Tibial artery (tissue), 4 donors: ENCODE measurements at regions not wholly inside any gene's neighbourhood (a gene's known extent, or its start where the extent isn't known, plus 50 kb on each side); places are given as distances from the start of the nearest gene placed in this dataset.

Experiments
- DNase-seq, 2 donors: peaks; one replicate each; pipeline ENCODE4 v3.0.0-alpha.2; 2019
- H3K27ac ChIP-seq, 2 donors: fragments of 200-600 bp; sonication (generic) in 1 of 2; 1 replicate in 1 of 2; 2 replicates in 1 of 2; pipeline ENCODE4 v1.5.1; 2018 to 2019; ENCODE audit warnings: mild to moderate bottlenecking in 1 of 2
- H3K27me3 ChIP-seq, 2 donors: fragments of 200-600 bp; sonication (generic) in 1 of 2; one replicate each; pipeline versions ENCODE4 v1.5.1 to v1.6.0; 2016 to 2019
- H3K36me3 ChIP-seq, 3 donors: fragments of 200-600 bp; sonication (generic) in 2 of 3; one replicate each; pipeline ENCODE4 v1.5.1; 2016 to 2019; ENCODE audit warnings: mild to moderate bottlenecking in 2 of 3
- H3K4me1 ChIP-seq, 4 donors: fragments of 200-600 bp; sonication (generic) in 2 of 4; 1 replicate in 3 of 4; 2 replicates in 1 of 4; pipeline ENCODE4 v1.5.1; 2016 to 2019
- H3K4me3 ChIP-seq, 2 donors: fragments of 200-600 bp; sonication (generic) in 1 of 2; 1 replicate in 1 of 2; 2 replicates in 1 of 2; pipeline ENCODE4 v1.5.1; 2018 to 2019; ENCODE audit warnings: mild to moderate bottlenecking in 2 of 2
- H3K9me3 ChIP-seq, 3 donors: fragments of 200-600 bp; sonication (generic) in 1 of 3; one replicate each; pipeline ENCODE4 v1.5.1; 2016 to 2019
- CTCF ChIP-seq, 2 experiments: fragments of 200-600 bp in 1 of 2; fragments of 450-650 bp in 1 of 2; IDR thresholded peaks; one replicate each; pipeline ENCODE4 v1.5.1; 2017 to 2019; ENCODE audit warnings: antibody characterized with exemption in 2 of 2, mild to moderate bottlenecking in 1 of 2, moderate library complexity in 1 of 2
- intact Hi-C: fragments of 100-400 bp; cut with DNase I; formaldehyde crosslinking; loops from one replicate; pipeline ENCODE4 v1.15.0; 2023; ENCODE audit warnings: low total_unique reads

GRCh38 chr4:111449657-111450056, 695.6 kb upstream of the FAM241A start:
- no peak for TF ChIP-seq CTCF (IDR thresholded peaks at IDR 0.05)
- intact Hi-C loops: no loop called here
- Histone ChIP-seq H3K9me3 (no peaks in the 10 kb centered on the region), H3K27ac (no peak overlapping the region), H3K4me3 (no peak overlapping the region), H3K27me3 (no peaks in the 10 kb centered on the region), H3K36me3 (no peaks in the 10 kb centered on the region), H3K4me1 (no peaks in the 10 kb centered on the region)
- DNase-seq: no peak

- no peaks in the 10 kb centered on the region for H3K4me1 ChIP-seq
- H3K36me3 ChIP-seq: no peaks in the 10 kb centered on the region
- no peak overlapping the region for H3K4me3 ChIP-seq
- TF ChIP-seq CTCF (IDR thresholded peaks at IDR 0.05): no peak
- no peak for DNase-seq
- no peak overlapping the region for H3K27ac ChIP-seq
- intact Hi-C loops: no loop called here
- no peaks in the 10 kb centered on the region for H3K27me3 ChIP-seq
- H3K9me3 ChIP-seq: no peaks in the 10 kb centered on the region
These were observed 694.4 kb upstream of the FAM241A start for GRCh38 chr4:111450867-111451266.

- no peaks in the 10 kb centered on the region for H3K4me1 ChIP-seq
- no peak overlapping the region for H3K4me3 ChIP-seq
- H3K27ac ChIP-seq: no peak overlapping the region
- no peaks in the 10 kb centered on the region for H3K9me3 ChIP-seq
- no peaks in the 10 kb centered on the region for H3K36me3 ChIP-seq
- no peak for DNase-seq
- no peak for TF ChIP-seq CTCF (IDR thresholded peaks at IDR 0.05)
- intact Hi-C loops: no loop called here
- H3K27me3 ChIP-seq: no peaks in the 10 kb centered on the region
These were observed 692.0 kb upstream of the FAM241A start for GRCh38 chr4:111453216-111453615.

- Histone ChIP-seq H3K4me3 (no peak overlapping the region), H3K27ac (no peak overlapping the region), H3K27me3 (no peaks in the 10 kb centered on the region), H3K9me3 (no peaks in the 10 kb centered on the region), H3K36me3 (no peaks in the 10 kb centered on the region), H3K4me1 (no peaks in the 10 kb centered on the region)
- intact Hi-C loops: no loop called here
- no peak for TF ChIP-seq CTCF (IDR thresholded peaks at IDR 0.05)
- no peak for DNase-seq
These were observed 690.3 kb upstream of the FAM241A start for GRCh38 chr4:111454961-111455360.

- Histone ChIP-seq H3K9me3 (peaks cover 0 to 6% (median 0%) of the 10 kb centered on the region in 3 donors), H3K27me3 (no peaks in the 10 kb centered on the region), H3K4me1 (no peaks in the 10 kb centered on the region), H3K4me3 (no peak overlapping the region), H3K27ac (no peak overlapping the region), H3K36me3 (no peaks in the 10 kb centered on the region)
- intact Hi-C loops: no loop called here
- DNase-seq: no peak
- TF ChIP-seq CTCF (IDR thresholded peaks at IDR 0.05): no peak
These were observed 680.8 kb upstream of the FAM241A start for GRCh38 chr4:111464251-111465045.
